Forelimb muscle (tissue), 1 donor: ENCODE measurements at regions not wholly inside any gene's neighbourhood (a gene's known extent, or its start where the extent isn't known, plus 50 kb on each side); places are given as distances from the start of the nearest gene placed in this dataset.

Experiments used
- DNase-seq: peaks from one replicate; pipeline ENCODE4 v3.0.0-alpha.2; 2013; ENCODE audit warnings: low read depth

- DNase-seq, result no peak
Observed at GRCh38 chr15:87631775-87632174, 624.8 kb downstream of the NTRK3 start.

- no peak for DNase-seq
Observed at GRCh38 chr15:87631093-87631492, 625.4 kb downstream of the NTRK3 start.

- DNase-seq, result no peak
Observed at GRCh38 chr15:87628311-87628710, 628.2 kb downstream of the NTRK3 start.

GRCh38 chr15:87626860-87627259, 629.7 kb downstream of the NTRK3 start:
- DNase-seq, result no peak

- DNase-seq, result no peak
Observed at GRCh38 chr15:87623832-87624231, 632.7 kb downstream of the NTRK3 start.

- no peak for DNase-seq
Observed at GRCh38 chr15:87620393-87620792, 636.1 kb downstream of the NTRK3 start.

- peak; percentile 47 for DNase-seq
Observed at GRCh38 chr15:87619161-87619960, 637.2 kb downstream of the NTRK3 start.

- no peak for DNase-seq
Observed at GRCh38 chr15:87618203-87618725, 638.3 kb downstream of the NTRK3 start.

- DNase-seq, result no peak
Observed at GRCh38 chr15:87614704-87615103, 641.8 kb downstream of the NTRK3 start.

- DNase-seq, result no peak
Observed at GRCh38 chr15:87610366-87610765, 646.2 kb downstream of the NTRK3 start.

- no peak for DNase-seq
Observed at GRCh38 chr15:87609894-87610293, 646.6 kb downstream of the NTRK3 start.

- peak; percentile 35 for DNase-seq
Observed at GRCh38 chr15:87609474-87609873, 647.1 kb downstream of the NTRK3 start.

GRCh38 chr15:87608238-87609028, 648.1 kb downstream of the NTRK3 start:
- no peak for DNase-seq

GRCh38 chr15:87606971-87607370, 649.6 kb downstream of the NTRK3 start:
- no peak for DNase-seq

- DNase-seq, result no peak
Observed at GRCh38 chr15:87604857-87605446, 651.6 kb downstream of the NTRK3 start.

- DNase-seq, result no peak
Observed at GRCh38 chr15:87602371-87602770, 654.2 kb downstream of the NTRK3 start.

- no peak for DNase-seq
Observed at GRCh38 chr15:87599616-87600015, 656.9 kb downstream of the NTRK3 start.

- DNase-seq, result no peak
Observed at GRCh38 chr15:87597346-87598052, 659.0 kb downstream of the NTRK3 start.

- no peak for DNase-seq
Observed at GRCh38 chr15:87591582-87591981, 665.0 kb downstream of the NTRK3 start.

- DNase-seq, result no peak
Observed at GRCh38 chr15:87591042-87591441, 665.5 kb downstream of the NTRK3 start.

GRCh38 chr15:87589134-87589533, 667.4 kb downstream of the NTRK3 start:
- DNase-seq, result no peak

GRCh38 chr15:87582169-87582568, 674.4 kb downstream of the NTRK3 start:
- DNase-seq, result no peak
